ENCODE measurements at regions not wholly inside any gene's neighbourhood (a gene's known extent, or its start where the extent isn't known, plus 50 kb on each side); places are given as distances from the start of the nearest gene placed in this dataset.

DNA sequence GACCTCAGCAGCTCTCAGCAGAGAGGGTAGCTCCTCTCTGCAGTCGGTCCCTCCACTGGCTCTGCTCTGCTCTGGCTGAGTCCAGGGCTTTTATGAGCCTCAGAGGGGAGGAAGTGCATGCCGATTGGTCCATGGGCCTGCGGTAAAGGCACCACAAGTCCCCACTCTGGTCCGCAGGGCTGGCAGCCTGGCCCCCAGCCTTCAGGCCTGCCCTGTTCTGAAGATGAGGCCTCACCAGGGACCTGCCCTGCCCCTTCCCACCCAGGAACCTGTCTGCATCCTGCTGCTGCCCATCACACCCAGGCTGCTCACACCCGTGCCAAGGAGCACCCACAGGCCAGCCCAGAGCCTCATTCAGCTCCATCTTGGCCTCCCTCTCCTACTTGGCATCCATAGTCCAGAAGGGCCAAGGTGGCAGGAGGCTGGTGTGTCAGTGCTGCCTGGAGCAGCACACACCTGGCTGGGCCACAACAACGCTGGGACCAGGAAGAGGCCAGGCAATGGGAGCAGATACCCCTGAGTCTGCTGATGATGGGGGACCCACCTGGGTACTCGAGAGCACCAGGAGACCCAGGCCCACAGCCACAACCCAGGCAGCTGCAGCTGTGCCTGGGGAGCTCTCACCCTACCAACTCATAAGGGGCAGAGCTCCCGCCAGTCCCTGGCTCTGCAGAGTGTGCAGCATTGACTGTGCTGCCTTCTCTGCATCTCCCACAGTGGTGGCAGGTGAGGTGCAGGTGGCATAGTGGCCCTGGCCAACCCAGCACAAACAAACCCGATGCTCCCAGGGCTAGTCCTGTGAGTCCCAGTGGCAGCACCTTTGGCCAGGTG lies 191.9 kb upstream of the NUDT6 start:
- Histone ChIP-seq H3K4me3 (no peak overlapping the region), H3K4me1 (ENCODE audit: control insufficient read depth in 5 of 5, insufficient read depth in 5 of 5, low read length in 5 of 5) (peaks cover 0 to 65% (median 5%) of the 10 kb centered on the region in 5 donors), H3K9me3 (ENCODE audit: control insufficient read depth in 4 of 4, insufficient read depth in 3 of 4, low read length in 3 of 4) (peaks cover 0 to 7% (median 0%) of the 10 kb centered on the region in 4 donors), H3K36me3 (ENCODE audit: control insufficient read depth in 4 of 4, insufficient read depth in 4 of 4, low read length in 4 of 4) (peaks cover 0 to 1% (median 0%) of the 10 kb centered on the region in 4 donors), H3K9ac (ENCODE audit: insufficient read depth in 1 of 2, low read length in 2 of 2) (no peak overlapping the region), H3K27me3 (ENCODE audit: control insufficient read depth in 3 of 3, insufficient read depth in 3 of 3, low read length in 2 of 3) (no peaks in the 10 kb centered on the region), H3K27ac (ENCODE audit: low read depth in 1 of 2, low read length in 1 of 2) (no peak overlapping the region)
- DNase-seq = no peak
- TF ChIP-seq, protein P1, sequence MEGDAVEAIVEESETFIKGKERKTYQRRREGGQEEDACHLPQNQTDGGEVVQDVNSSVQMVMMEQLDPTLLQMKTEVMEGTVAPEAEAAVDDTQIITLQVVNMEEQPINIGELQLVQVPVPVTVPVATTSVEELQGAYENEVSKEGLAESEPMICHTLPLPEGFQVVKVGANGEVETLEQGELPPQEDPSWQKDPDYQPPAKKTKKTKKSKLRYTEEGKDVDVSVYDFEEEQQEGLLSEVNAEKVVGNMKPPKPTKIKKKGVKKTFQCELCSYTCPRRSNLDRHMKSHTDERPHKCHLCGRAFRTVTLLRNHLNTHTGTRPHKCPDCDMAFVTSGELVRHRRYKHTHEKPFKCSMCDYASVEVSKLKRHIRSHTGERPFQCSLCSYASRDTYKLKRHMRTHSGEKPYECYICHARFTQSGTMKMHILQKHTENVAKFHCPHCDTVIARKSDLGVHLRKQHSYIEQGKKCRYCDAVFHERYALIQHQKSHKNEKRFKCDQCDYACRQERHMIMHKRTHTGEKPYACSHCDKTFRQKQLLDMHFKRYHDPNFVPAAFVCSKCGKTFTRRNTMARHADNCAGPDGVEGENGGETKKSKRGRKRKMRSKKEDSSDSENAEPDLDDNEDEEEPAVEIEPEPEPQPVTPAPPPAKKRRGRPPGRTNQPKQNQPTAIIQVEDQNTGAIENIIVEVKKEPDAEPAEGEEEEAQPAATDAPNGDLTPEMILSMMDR (IDR thresholded peaks at IDR 0.05; ENCODE audit: control extremely low read depth, extremely low read depth) = no peak
- ATAC-seq (ENCODE audit: insufficient read depth, low FRiP score) = no peak
- WGBS, 2 donors = 96 to 97% methylated on average over 9 of the region's 9 CpGs

DNA sequence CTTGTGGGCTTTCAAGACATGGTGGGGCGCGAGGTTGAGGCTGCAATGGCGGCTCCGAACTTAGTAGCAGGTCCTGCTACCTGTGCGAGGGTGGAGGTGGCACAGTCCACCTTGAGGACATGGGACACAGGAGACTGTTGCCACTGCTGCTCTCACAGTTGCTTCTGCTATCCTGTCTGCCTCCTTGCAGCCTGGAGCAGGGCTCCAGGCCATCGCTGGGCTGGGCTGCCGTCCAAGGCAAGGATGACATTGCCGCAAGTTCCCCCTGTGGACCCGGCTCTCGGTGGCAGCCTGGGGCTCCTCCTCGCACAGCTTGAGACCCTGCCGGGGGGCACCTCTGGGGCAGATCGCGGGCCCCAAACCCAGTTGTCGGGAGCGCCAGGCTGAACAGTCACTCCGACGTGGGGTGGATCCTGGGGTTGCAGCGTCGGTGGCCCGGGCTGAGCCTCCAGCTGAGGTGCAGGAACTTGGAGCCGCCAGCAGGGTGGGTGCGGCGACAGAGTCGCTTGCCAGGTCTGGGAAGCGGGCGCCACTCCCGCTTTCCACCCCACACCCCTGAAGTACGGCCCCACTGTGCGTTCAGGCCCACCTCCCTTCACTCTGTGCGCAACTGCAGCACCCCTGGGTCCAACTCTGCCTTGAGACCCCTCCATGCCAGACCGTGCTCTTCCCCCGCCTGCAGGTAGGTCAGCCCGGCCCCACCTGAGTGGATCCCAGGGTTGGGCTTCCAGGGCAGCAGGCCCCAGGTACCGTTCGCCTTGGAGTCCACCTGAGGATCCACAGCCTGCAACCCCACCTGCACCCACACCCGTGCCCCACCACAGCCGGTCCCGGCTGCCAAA lies 192.7 kb upstream of the NUDT6 start:
- TF ChIP-seq, protein P1 (IDR thresholded peaks at IDR 0.05; ENCODE audit: control extremely low read depth, extremely low read depth) = no peak
- Histone ChIP-seq H3K4me1 (ENCODE audit: control insufficient read depth in 5 of 5, insufficient read depth in 5 of 5, low read length in 5 of 5) (peaks cover 0 to 57% (median 5%) of the 10 kb centered on the region in 5 donors), H3K9me3 (ENCODE audit: control insufficient read depth in 4 of 4, insufficient read depth in 3 of 4, low read length in 3 of 4) (peaks cover 0 to 7% (median 0%) of the 10 kb centered on the region in 4 donors), H3K4me3 (no peak overlapping the region), H3K9ac (ENCODE audit: insufficient read depth in 1 of 2, low read length in 2 of 2) (no peak overlapping the region), H3K36me3 (ENCODE audit: control insufficient read depth in 4 of 4, insufficient read depth in 4 of 4, low read length in 4 of 4) (peaks cover 0 to 1% (median 0%) of the 10 kb centered on the region in 4 donors), H3K27me3 (ENCODE audit: control insufficient read depth in 3 of 3, insufficient read depth in 3 of 3, low read length in 2 of 3) (no peaks in the 10 kb centered on the region), H3K27ac (ENCODE audit: low read depth in 1 of 2, low read length in 1 of 2) (no peak overlapping the region)
- DNase-seq (no peak), ATAC-seq (ENCODE audit: insufficient read depth, low FRiP score) (no peak)
- WGBS, 2 donors = 96% methylated on average over 39 of the region's 39 CpGs

DNA sequence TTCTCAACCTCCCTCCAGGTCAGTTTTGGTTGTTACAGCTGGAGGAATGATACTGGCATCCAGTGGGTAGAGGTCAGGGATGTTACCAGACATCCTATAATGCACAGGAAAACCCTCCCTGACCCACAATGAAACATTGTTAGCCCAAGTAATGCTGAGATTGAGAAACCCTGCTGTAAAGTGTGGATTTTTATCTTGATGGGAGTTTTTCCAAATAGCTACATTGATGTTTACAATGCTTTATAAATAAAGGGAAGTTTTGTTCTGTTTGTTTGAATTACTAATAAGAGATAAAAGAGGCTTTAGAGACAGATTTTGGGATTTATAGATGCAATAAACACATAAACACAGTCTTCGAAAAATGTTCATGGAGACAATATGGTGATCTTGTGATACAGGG lies 194.0 kb upstream of the NUDT6 start:
- DNase-seq = peak in 2 of 3 donors; percentile 94 to 95
- H3K9ac ChIP-seq (ENCODE audit: insufficient read depth in 1 of 2, low read length in 2 of 2) = peak overlapping the region in 1 of 2 donors; percentile 1
- H3K27me3 ChIP-seq (ENCODE audit: control insufficient read depth in 3 of 3, insufficient read depth in 3 of 3, low read length in 2 of 3) = no peaks in the 10 kb centered on the region
- peaks cover 0 to 47% (median 3%) of the 10 kb centered on the region in 5 donors for H3K4me1 ChIP-seq (ENCODE audit: control insufficient read depth in 5 of 5, insufficient read depth in 5 of 5, low read length in 5 of 5)
- H3K27ac ChIP-seq (ENCODE audit: low read depth in 1 of 2, low read length in 1 of 2) = no peak overlapping the region
- ATAC-seq (ENCODE audit: insufficient read depth, low FRiP score) = no peak
- H3K4me3 ChIP-seq = no peak overlapping the region
- 60 to 73% methylated on average over 1 of the region's 1 CpG for WGBS, 2 donors
- TF ChIP-seq, protein P1 (IDR thresholded peaks at IDR 0.05; ENCODE audit: control extremely low read depth, extremely low read depth) = no peak
- peaks cover 0 to 7% (median 0%) of the 10 kb centered on the region in 4 donors for H3K9me3 ChIP-seq (ENCODE audit: control insufficient read depth in 4 of 4, insufficient read depth in 3 of 4, low read length in 3 of 4)
- peaks cover 0 to 1% (median 0%) of the 10 kb centered on the region in 4 donors for H3K36me3 ChIP-seq (ENCODE audit: control insufficient read depth in 4 of 4, insufficient read depth in 4 of 4, low read length in 4 of 4)
